Thoracic aorta (tissue), 2 donors: ENCODE measurements at regions not wholly inside any gene's neighbourhood (a gene's known extent, or its start where the extent isn't known, plus 50 kb on each side); places are given as distances from the start of the nearest gene placed in this dataset.

ENCODE experiments used
- ATAC-seq: fragments of 150-250 bp; one replicate; pipeline ENCODE4 v1.8.0; 2017; ENCODE audit warnings: low read depth; ENCODE audit not compliant: insufficient number of reproducible peaks, low FRiP score
- DNase-seq: peaks from one replicate; pipeline ENCODE4 v3.0.0-alpha.2; 2020; ENCODE audit warnings: low spot score
- H3K27ac ChIP-seq, 2 donors: fragments of 200-600 bp; sonication (generic); 1 replicate in 1 of 2; 2 replicates in 1 of 2; pipeline ENCODE4 v1.5.1; 2016; ENCODE audit warnings: mild to moderate bottlenecking in 2 of 2, moderate library complexity in 2 of 2
- H3K27me3 ChIP-seq: fragments of 200-600 bp; sonication (generic); replicated peaks from 2 replicates; pipeline ENCODE4 v1.6.0; 2016; ENCODE audit warnings: mild to moderate bottlenecking; ENCODE audit not compliant: insufficient read depth
- H3K36me3 ChIP-seq: fragments of 200-600 bp; sonication (generic); one replicate; pipeline ENCODE4 v1.5.1; 2016
- H3K4me1 ChIP-seq, 2 donors: fragments of 200-600 bp; sonication (generic); 1 replicate in 1 of 2; 2 replicates in 1 of 2; pipeline versions ENCODE4 v1.5.1 to v1.6.0; 2016; ENCODE audit warnings: low read depth in 2 of 2, mild to moderate bottlenecking in 1 of 2; ENCODE audit not compliant: control insufficient read depth in 1 of 2
- H3K4me3 ChIP-seq: fragments of 200-600 bp; sonication (generic); 2 replicates; pipeline ENCODE4 v1.5.1; 2016; ENCODE audit warnings: mild to moderate bottlenecking
- H3K9me3 ChIP-seq: fragments of 200-600 bp; sonication (generic); 2 replicates; pipeline ENCODE4 v1.5.1; 2016
- CTCF ChIP-seq: fragments of 200-600 bp; sonication (generic); IDR thresholded peaks from one replicate; pipeline ENCODE4 v1.5.1; 2019; ENCODE audit warnings: antibody characterized with exemption

DNA sequence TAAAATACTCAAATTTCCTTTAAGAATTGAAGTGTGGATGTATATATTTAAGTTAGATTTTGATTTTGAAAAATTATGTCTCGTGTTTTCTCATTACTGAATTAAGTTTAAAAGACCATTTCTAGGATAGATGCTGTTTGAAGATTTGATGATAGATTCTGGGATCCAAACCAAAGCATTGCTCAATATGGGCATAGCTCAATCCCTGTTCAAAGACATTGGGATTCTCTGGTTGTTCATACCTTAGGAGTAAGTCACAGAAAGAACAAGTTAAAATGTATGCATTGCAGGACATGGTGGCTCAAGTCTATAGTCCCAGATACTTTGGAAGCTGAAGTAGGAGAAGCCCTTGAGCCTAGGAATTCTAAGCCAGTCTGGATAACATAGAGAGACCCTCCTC, 622.3 kb downstream of the ADCYAP1 start:
- Histone ChIP-seq H3K27ac (no peak overlapping the region), H3K36me3 (no peaks in the 10 kb centered on the region), H3K4me3 (no peak overlapping the region), H3K9me3 (no peaks in the 10 kb centered on the region), H3K4me1 (no peaks in the 10 kb centered on the region), H3K27me3 (no peaks in the 10 kb centered on the region)
- no peak for TF ChIP-seq CTCF
- ATAC-seq (no peak), DNase-seq (no peak)

GRCh38 chr18:1527805-1528204, 623.1 kb downstream of the ADCYAP1 start:
- TF ChIP-seq CTCF: no peak
- DNase-seq (no peak), ATAC-seq (no peak)
- H3K27me3 ChIP-seq: no peaks in the 10 kb centered on the region
- no peaks in the 10 kb centered on the region for H3K36me3 ChIP-seq
- H3K4me1 ChIP-seq: no peaks in the 10 kb centered on the region
- no peak overlapping the region for H3K27ac ChIP-seq
- H3K4me3 ChIP-seq: no peak overlapping the region
- no peaks in the 10 kb centered on the region for H3K9me3 ChIP-seq

DNA sequence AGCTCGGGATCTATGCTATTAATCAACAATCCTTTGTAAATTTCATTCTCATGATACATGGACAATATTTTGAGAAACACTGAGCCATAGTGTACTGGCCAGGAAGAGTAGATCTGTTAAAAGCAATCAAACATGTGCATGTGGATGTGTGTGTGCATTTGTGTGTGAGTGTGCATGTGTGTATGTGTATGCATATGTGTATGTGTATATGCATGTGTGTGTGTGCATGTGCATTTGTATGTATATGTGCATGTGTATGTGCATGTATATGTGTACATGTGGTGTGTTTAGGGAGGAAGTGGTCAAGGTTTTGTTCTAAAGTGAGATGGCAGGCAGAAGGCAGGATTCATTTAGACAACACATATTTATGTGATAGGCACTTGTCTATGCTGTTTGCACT, 623.8 kb downstream of the ADCYAP1 start:
- H3K36me3 ChIP-seq: no peaks in the 10 kb centered on the region
- no peak overlapping the region for H3K27ac ChIP-seq
- no peak overlapping the region for H3K4me3 ChIP-seq
- H3K4me1 ChIP-seq: no peaks in the 10 kb centered on the region
- DNase-seq (no peak), ATAC-seq (no peak)
- H3K9me3 ChIP-seq: no peaks in the 10 kb centered on the region
- no peak for TF ChIP-seq CTCF
- H3K27me3 ChIP-seq: no peaks in the 10 kb centered on the region

GRCh38 chr18:1528964-1529509, 624.4 kb downstream of the ADCYAP1 start:
- Histone ChIP-seq H3K9me3 (no peaks in the 10 kb centered on the region), H3K4me1 (no peaks in the 10 kb centered on the region), H3K27ac (no peak overlapping the region), H3K4me3 (no peak overlapping the region), H3K27me3 (no peaks in the 10 kb centered on the region), H3K36me3 (no peaks in the 10 kb centered on the region)
- DNase-seq (no peak), ATAC-seq (no peak)
- TF ChIP-seq CTCF: no peak

- no peaks in the 10 kb centered on the region for H3K4me1 ChIP-seq
- no peaks in the 10 kb centered on the region for H3K9me3 ChIP-seq
- H3K36me3 ChIP-seq: no peaks in the 10 kb centered on the region
- TF ChIP-seq CTCF: no peak
- ATAC-seq (no peak), DNase-seq (no peak)
- H3K27me3 ChIP-seq: no peaks in the 10 kb centered on the region
- H3K27ac ChIP-seq: no peak overlapping the region
- no peak overlapping the region for H3K4me3 ChIP-seq
Measured at GRCh38 chr18:1530650-1531049, 626.0 kb downstream of the ADCYAP1 start.
